ENCODE measurements at regions not wholly inside any gene's neighbourhood (a gene's known extent, or its start where the extent isn't known, plus 50 kb on each side); places are given as distances from the start of the nearest gene placed in this dataset.

DNA sequence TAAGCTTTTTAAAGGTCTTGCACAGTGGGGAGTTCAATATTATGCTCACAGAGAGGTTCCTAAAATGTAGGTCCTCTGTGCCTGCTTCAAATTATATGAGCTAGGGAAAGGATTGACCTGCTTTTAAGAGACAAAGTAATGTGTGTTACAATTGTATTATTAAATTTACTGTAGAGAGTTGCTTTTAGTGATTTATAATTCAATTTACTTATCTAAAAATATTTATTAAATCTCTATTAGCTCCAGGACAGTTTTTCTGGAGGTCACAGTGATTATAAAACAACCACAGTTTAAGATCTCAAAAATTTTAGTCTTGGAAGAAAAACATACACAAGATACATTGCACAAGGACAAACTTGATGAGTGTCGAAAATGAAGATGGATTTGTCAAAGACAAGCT is 665.7 kb upstream of the ARPP21 start (continued):
- TF ChIP-seq, protein P1, sequence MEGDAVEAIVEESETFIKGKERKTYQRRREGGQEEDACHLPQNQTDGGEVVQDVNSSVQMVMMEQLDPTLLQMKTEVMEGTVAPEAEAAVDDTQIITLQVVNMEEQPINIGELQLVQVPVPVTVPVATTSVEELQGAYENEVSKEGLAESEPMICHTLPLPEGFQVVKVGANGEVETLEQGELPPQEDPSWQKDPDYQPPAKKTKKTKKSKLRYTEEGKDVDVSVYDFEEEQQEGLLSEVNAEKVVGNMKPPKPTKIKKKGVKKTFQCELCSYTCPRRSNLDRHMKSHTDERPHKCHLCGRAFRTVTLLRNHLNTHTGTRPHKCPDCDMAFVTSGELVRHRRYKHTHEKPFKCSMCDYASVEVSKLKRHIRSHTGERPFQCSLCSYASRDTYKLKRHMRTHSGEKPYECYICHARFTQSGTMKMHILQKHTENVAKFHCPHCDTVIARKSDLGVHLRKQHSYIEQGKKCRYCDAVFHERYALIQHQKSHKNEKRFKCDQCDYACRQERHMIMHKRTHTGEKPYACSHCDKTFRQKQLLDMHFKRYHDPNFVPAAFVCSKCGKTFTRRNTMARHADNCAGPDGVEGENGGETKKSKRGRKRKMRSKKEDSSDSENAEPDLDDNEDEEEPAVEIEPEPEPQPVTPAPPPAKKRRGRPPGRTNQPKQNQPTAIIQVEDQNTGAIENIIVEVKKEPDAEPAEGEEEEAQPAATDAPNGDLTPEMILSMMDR (conservative IDR thresholded peaks at IDR 0.05; ENCODE audit: low read depth in 2 of 2) = no peak
- TF ChIP-seq STAT1 (IDR thresholded peaks at IDR 0.05; ENCODE audit: unreplicated experiment) = no peak
- TF ChIP-seq JUNB (IDR thresholded peaks at IDR 0.05; ENCODE audit: unreplicated experiment) = no peak
- no peak for TF ChIP-seq EZH2phosphoT487 (IDR thresholded peaks at IDR 0.05; ENCODE audit: unreplicated experiment)
- TF ChIP-seq ZNF331 (CRISPR knock-in tag; IDR thresholded peaks at IDR 0.05; ENCODE audit: low read depth) = no peak
- TF ChIP-seq, protein P2, sequence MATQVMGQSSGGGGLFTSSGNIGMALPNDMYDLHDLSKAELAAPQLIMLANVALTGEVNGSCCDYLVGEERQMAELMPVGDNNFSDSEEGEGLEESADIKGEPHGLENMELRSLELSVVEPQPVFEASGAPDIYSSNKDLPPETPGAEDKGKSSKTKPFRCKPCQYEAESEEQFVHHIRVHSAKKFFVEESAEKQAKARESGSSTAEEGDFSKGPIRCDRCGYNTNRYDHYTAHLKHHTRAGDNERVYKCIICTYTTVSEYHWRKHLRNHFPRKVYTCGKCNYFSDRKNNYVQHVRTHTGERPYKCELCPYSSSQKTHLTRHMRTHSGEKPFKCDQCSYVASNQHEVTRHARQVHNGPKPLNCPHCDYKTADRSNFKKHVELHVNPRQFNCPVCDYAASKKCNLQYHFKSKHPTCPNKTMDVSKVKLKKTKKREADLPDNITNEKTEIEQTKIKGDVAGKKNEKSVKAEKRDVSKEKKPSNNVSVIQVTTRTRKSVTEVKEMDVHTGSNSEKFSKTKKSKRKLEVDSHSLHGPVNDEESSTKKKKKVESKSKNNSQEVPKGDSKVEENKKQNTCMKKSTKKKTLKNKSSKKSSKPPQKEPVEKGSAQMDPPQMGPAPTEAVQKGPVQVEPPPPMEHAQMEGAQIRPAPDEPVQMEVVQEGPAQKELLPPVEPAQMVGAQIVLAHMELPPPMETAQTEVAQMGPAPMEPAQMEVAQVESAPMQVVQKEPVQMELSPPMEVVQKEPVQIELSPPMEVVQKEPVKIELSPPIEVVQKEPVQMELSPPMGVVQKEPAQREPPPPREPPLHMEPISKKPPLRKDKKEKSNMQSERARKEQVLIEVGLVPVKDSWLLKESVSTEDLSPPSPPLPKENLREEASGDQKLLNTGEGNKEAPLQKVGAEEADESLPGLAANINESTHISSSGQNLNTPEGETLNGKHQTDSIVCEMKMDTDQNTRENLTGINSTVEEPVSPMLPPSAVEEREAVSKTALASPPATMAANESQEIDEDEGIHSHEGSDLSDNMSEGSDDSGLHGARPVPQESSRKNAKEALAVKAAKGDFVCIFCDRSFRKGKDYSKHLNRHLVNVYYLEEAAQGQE (IDR thresholded peaks at IDR 0.05; ENCODE audit: unreplicated experiment) = no peak
- TF ChIP-seq, protein P3, sequence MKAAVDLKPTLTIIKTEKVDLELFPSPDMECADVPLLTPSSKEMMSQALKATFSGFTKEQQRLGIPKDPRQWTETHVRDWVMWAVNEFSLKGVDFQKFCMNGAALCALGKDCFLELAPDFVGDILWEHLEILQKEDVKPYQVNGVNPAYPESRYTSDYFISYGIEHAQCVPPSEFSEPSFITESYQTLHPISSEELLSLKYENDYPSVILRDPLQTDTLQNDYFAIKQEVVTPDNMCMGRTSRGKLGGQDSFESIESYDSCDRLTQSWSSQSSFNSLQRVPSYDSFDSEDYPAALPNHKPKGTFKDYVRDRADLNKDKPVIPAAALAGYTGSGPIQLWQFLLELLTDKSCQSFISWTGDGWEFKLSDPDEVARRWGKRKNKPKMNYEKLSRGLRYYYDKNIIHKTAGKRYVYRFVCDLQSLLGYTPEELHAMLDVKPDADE (IDR thresholded peaks at IDR 0.05) = no peak

DNA sequence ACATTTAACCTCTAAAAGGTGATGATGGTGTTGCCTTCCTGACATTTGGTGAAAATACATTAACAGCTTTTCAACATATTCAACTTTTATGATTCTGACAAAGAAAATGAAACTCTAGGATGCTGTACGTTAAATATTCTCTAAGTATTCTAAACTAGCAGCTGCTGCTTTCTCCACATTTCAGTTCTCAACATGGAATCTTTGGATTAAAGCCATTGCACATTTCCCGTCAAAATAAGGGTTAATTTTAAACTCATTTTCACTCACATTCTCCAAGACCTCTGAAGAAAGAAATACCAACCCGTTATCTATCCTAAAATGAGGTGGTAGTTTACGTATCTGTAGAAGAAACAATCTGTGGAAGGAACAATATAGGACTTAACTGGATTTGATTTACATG is 655.7 kb upstream of the ARPP21 start:
- no peaks in the 10 kb centered on the region for H3K4me1 ChIP-seq (ENCODE audit: insufficient read depth)
- Mint-ChIP-seq H3K4me3 (no peak overlapping the region), H3K27me3 (ENCODE audit: insufficient read depth, low read depth, poor library complexity) (no peaks in the 10 kb centered on the region), H3K36me3 (ENCODE audit: low read depth) (no peaks in the 10 kb centered on the region; the same call in 2 of the 3 replicates), H3K9me3 (peaks cover 2% of the 10 kb centered on the region; the same call in 1 of the 3 replicates), H3K4me1 (no peaks in the 10 kb centered on the region), H3K27ac (no peak overlapping the region)
- H3K9me2 ChIP-seq (ENCODE audit: insufficient read depth) = no peaks in the 10 kb centered on the region
- no peaks in the 10 kb centered on the region for H3F3A ChIP-seq (replicated peaks; ENCODE audit: low read depth)
- H3K27me3 ChIP-seq (ENCODE audit: insufficient read depth) = no peaks in the 10 kb centered on the region
- H2AFZ ChIP-seq = no peak overlapping the region
- no peaks in the 10 kb centered on the region for H4K20me1 ChIP-seq (replicated peaks; ENCODE audit: insufficient read depth)
- DNase-seq (ENCODE audit: low spot score) (no peak), ATAC-seq (no peak)
- H3K79me2 ChIP-seq (replicated peaks; ENCODE audit: insufficient read depth) = no peaks in the 10 kb centered on the region
- TF ChIP-seq, protein P4, sequence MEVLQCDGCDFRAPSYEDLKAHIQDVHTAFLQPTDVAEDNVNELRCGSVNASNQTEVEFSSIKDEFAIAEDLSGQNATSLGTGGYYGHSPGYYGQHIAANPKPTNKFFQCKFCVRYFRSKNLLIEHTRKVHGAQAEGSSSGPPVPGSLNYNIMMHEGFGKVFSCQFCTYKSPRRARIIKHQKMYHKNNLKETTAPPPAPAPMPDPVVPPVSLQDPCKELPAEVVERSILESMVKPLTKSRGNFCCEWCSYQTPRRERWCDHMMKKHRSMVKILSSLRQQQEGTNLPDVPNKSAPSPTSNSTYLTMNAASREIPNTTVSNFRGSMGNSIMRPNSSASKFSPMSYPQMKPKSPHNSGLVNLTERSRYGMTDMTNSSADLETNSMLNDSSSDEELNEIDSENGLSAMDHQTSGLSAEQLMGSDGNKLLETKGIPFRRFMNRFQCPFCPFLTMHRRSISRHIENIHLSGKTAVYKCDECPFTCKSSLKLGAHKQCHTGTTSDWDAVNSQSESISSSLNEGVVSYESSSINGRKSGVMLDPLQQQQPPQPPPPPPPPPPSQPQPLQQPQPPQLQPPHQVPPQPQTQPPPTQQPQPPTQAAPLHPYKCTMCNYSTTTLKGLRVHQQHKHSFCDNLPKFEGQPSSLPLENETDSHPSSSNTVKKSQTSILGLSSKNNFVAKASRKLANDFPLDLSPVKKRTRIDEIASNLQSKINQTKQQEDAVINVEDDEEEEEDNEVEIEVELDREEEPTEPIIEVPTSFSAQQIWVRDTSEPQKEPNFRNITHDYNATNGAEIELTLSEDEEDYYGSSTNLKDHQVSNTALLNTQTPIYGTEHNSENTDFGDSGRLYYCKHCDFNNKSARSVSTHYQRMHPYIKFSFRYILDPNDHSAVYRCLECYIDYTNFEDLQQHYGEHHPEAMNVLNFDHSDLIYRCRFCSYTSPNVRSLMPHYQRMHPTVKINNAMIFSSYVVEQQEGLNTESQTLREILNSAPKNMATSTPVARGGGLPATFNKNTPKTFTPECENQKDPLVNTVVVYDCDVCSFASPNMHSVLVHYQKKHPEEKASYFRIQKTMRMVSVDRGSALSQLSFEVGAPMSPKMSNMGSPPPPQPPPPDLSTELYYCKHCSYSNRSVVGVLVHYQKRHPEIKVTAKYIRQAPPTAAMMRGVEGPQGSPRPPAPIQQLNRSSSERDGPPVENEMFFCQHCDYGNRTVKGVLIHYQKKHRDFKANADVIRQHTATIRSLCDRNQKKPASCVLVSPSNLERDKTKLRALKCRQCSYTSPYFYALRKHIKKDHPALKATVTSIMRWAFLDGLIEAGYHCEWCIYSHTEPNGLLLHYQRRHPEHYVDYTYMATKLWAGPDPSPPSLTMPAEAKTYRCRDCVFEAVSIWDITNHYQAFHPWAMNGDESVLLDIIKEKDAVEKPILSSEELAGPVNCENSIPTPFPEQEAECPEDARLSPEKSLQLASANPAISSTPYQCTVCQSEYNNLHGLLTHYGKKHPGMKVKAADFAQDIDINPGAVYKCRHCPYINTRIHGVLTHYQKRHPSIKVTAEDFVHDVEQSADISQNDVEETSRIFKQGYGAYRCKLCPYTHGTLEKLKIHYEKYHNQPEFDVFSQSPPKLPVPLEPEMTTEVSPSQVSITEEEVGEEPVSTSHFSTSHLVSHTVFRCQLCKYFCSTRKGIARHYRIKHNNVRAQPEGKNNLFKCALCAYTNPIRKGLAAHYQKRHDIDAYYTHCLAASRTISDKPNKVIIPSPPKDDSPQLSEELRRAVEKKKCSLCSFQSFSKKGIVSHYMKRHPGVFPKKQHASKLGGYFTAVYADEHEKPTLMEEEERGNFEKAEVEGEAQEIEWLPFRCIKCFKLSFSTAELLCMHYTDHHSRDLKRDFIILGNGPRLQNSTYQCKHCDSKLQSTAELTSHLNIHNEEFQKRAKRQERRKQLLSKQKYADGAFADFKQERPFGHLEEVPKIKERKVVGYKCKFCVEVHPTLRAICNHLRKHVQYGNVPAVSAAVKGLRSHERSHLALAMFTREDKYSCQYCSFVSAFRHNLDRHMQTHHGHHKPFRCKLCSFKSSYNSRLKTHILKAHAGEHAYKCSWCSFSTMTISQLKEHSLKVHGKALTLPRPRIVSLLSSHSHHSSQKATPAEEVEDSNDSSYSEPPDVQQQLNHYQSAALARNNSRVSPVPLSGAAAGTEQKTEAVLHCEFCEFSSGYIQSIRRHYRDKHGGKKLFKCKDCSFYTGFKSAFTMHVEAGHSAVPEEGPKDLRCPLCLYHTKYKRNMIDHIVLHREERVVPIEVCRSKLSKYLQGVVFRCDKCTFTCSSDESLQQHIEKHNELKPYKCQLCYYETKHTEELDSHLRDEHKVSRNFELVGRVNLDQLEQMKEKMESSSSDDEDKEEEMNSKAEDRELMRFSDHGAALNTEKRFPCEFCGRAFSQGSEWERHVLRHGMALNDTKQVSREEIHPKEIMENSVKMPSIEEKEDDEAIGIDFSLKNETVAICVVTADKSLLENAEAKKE (CRISPR knock-in tag; IDR thresholded peaks at IDR 0.05) = no peak
- TF ChIP-seq NANOG (IDR thresholded peaks at IDR 0.05; ENCODE audit: borderline replicate concordance) (no peak), EZH2 (IDR thresholded peaks at IDR 0.05; ENCODE audit: low read depth, unreplicated experiment) (no peak)
- H3K4me3 ChIP-seq = no peak overlapping the region
- H3K4me2 ChIP-seq = no peak overlapping the region
- H3K36me3 ChIP-seq (ENCODE audit: insufficient read depth) = no peaks in the 10 kb centered on the region
- no peak overlapping the region for H3K27ac ChIP-seq (ENCODE audit: low read depth)

Measured in GM23338 (cell line).